ENCODE measurements at regions not wholly inside any gene's neighbourhood (a gene's known extent, or its start where the extent isn't known, plus 50 kb on each side); places are given as distances from the start of the nearest gene placed in this dataset.

GRCh38 chr2:39583213-39583612 lies 82.5 kb upstream of the TMEM178A start:
- no peak for TF ChIP-seq EZH2 (IDR thresholded peaks at IDR 0.05; ENCODE audit: insufficient read depth, poor library complexity, severe bottlenecking)
- TF ChIP-seq EZH2phosphoT487 (IDR thresholded peaks at IDR 0.05; ENCODE audit: insufficient read depth, low read depth), result no peak

All from GM23248 (cell line).